H9 (cell line): ENCODE measurements at regions not wholly inside any gene's neighbourhood (a gene's known extent, or its start where the extent isn't known, plus 50 kb on each side); places are given as distances from the start of the nearest gene placed in this dataset.

Experiments
- DNase-seq: peaks from one replicate; pipeline ENCODE4 v3.0.0-alpha.2; 2017
- H2AFZ ChIP-seq: one replicate; pipeline ENCODE4 v1.6.1; 2013; ENCODE audit warnings: mild to moderate bottlenecking, low read length, control low read depth, moderate library complexity
- H2AK5ac ChIP-seq: 2 replicates; pipeline ENCODE4 v1.6.1; 2013; ENCODE audit warnings: low read length, control low read depth, mixed read lengths; ENCODE audit not compliant: insufficient read length
- H2BK120ac ChIP-seq: one replicate; pipeline ENCODE4 v1.6.1; 2013; ENCODE audit warnings: low read depth, mild to moderate bottlenecking, low read length, control low read depth, inconsistent platforms; ENCODE audit not compliant: poor library complexity, severe bottlenecking
- H2BK12ac ChIP-seq: 2 replicates; pipeline ENCODE4 v1.6.1; 2013; ENCODE audit warnings: low read length, control low read depth, mixed read lengths, low read depth; ENCODE audit not compliant: insufficient read length
- H2BK15ac ChIP-seq: 2 replicates; pipeline ENCODE4 v1.6.1; 2013; ENCODE audit warnings: low read depth, low read length, control low read depth
- H2BK20ac ChIP-seq: one replicate; pipeline ENCODE4 v1.6.1; 2013; ENCODE audit warnings: low read depth, mild to moderate bottlenecking, low read length, control low read depth, inconsistent platforms; ENCODE audit not compliant: poor library complexity, severe bottlenecking
- H2BK5ac ChIP-seq: 2 replicates; pipeline ENCODE4 v1.6.1; 2013; ENCODE audit warnings: low read length, control low read depth, mixed read lengths; ENCODE audit not compliant: insufficient read length
- H3K14ac ChIP-seq: 2 replicates; pipeline ENCODE4 v1.6.1; 2013; ENCODE audit warnings: low read length, control low read depth; ENCODE audit not compliant: insufficient read depth
- H3K18ac ChIP-seq: 2 replicates; pipeline ENCODE4 v1.6.1; 2013; ENCODE audit warnings: low read depth, mild to moderate bottlenecking, mixed read lengths, low read length, control low read depth; ENCODE audit not compliant: insufficient read length
- H3K23ac ChIP-seq: 2 replicates; pipeline ENCODE4 v1.6.1; 2013; ENCODE audit warnings: low read length, control low read depth, mixed read lengths, low read depth; ENCODE audit not compliant: insufficient read length
- H3K23me2 ChIP-seq: 2 replicates; pipeline ENCODE4 v1.6.1; 2013; ENCODE audit warnings: low read depth, mild to moderate bottlenecking, mixed read lengths, low read length, control low read depth; ENCODE audit not compliant: insufficient read length, poor library complexity, severe bottlenecking
- H3K27ac ChIP-seq: 2 replicates; pipeline ENCODE4 v1.5.1; 2013; ENCODE audit warnings: low read length, control low read depth, mixed read lengths, low read depth; ENCODE audit not compliant: insufficient read length
- H3K27me3 ChIP-seq: 2 replicates; pipeline ENCODE4 v1.6.1; 2013; ENCODE audit warnings: low read length, control low read depth, inconsistent platforms; ENCODE audit not compliant: insufficient read depth
- H3K4ac ChIP-seq: 2 replicates; pipeline ENCODE4 v1.6.1; 2013; ENCODE audit warnings: low read depth, mild to moderate bottlenecking, control low read depth, inconsistent platforms, low read length, moderate library complexity
- H3K4me1 ChIP-seq: 2 replicates; pipeline ENCODE4 v1.6.1; 2013; ENCODE audit warnings: low read length, control low read depth, inconsistent platforms; ENCODE audit not compliant: insufficient read depth
- H3K4me2 ChIP-seq: 2 replicates; pipeline ENCODE4 v1.6.1; 2013; ENCODE audit warnings: low read length, control low read depth, mixed read lengths; ENCODE audit not compliant: insufficient read length, insufficient read depth
- H3K56ac ChIP-seq: 2 replicates; pipeline ENCODE4 v1.6.1; 2013; ENCODE audit warnings: low read depth, mild to moderate bottlenecking, mixed read lengths, low read length, control low read depth; ENCODE audit not compliant: insufficient read length
- H3K79me1 ChIP-seq: 2 replicates; pipeline ENCODE4 v1.6.1; 2013; ENCODE audit warnings: low read depth, mild to moderate bottlenecking, moderate library complexity, low read length, control low read depth, inconsistent platforms; ENCODE audit not compliant: insufficient read depth, poor library complexity, severe bottlenecking
- H3K79me2 ChIP-seq: 2 replicates; pipeline ENCODE4 v1.6.1; 2013; ENCODE audit warnings: low read length, control low read depth, inconsistent platforms; ENCODE audit not compliant: insufficient read depth
- H3K9ac ChIP-seq: 2 replicates; pipeline ENCODE4 v1.6.1; 2013; ENCODE audit warnings: low read length, control low read depth, mixed read lengths; ENCODE audit not compliant: insufficient read length; ENCODE audit errors: extremely low read depth
- H3K9me3 ChIP-seq: one replicate; pipeline ENCODE4 v1.6.1; 2013; ENCODE audit warnings: low read depth, low read length, inconsistent platforms; ENCODE audit not compliant: control insufficient read depth
- H3T11ph ChIP-seq: one replicate; pipeline ENCODE4 v1.6.1; 2013; ENCODE audit warnings: mild to moderate bottlenecking, low read length, control low read depth, inconsistent platforms
- H4K20me1 ChIP-seq: one replicate; pipeline ENCODE4 v1.6.1; 2013; ENCODE audit not compliant: control insufficient read depth, insufficient read length, insufficient read depth
- H4K5ac ChIP-seq: 2 replicates; pipeline ENCODE4 v1.6.1; 2013; ENCODE audit warnings: low read depth, mild to moderate bottlenecking, mixed read lengths, low read length, control low read depth; ENCODE audit not compliant: insufficient read length
- H4K8ac ChIP-seq: replicated peaks from 2 replicates; pipeline ENCODE4 v1.6.1; 2013; ENCODE audit warnings: low read length, control low read depth, mixed read lengths, low read depth; ENCODE audit not compliant: insufficient read length
- H4K91ac ChIP-seq: 2 replicates; pipeline ENCODE4 v1.6.1; 2013; ENCODE audit warnings: low read depth, mild to moderate bottlenecking, moderate library complexity, mixed read lengths, low read length, control low read depth; ENCODE audit not compliant: insufficient read length
- H3K27ac Mint-ChIP-seq, 3 experiments: 2 replicates in 2 of 3; 3 replicates in 1 of 3; pipeline ENCODE4 v1.8.0; 2020 to 2021; ENCODE audit warnings: mixed read lengths in 3 of 3, mild to moderate bottlenecking in 1 of 3, moderate library complexity in 1 of 3
- H3K27me3 Mint-ChIP-seq: 2 replicates; pipeline ENCODE4 v1.8.0; 2021; ENCODE audit warnings: low read depth, mild to moderate bottlenecking, moderate library complexity, mixed read lengths
- H3K36me3 Mint-ChIP-seq, 3 experiments: 2 replicates in 2 of 3; 3 replicates in 1 of 3; pipeline ENCODE4 v1.8.0; 2020 to 2021; ENCODE audit warnings: low read depth in 3 of 3, mixed read lengths in 3 of 3; ENCODE audit not compliant: insufficient read depth in 1 of 3
- H3K4me1 Mint-ChIP-seq, 2 experiments: 2 replicates each; pipeline ENCODE4 v1.8.0; 2020; ENCODE audit warnings: mixed read lengths in 2 of 2
- H3K4me3 Mint-ChIP-seq, 2 experiments: 2 replicates in 1 of 2; 3 replicates in 1 of 2; pipeline ENCODE4 v1.8.0; 2020 to 2021; ENCODE audit warnings: mild to moderate bottlenecking in 2 of 2, mixed read lengths in 2 of 2, moderate library complexity in 1 of 2
- H3K9me3 Mint-ChIP-seq, 2 experiments: 2 replicates in 1 of 2; 3 replicates in 1 of 2; pipeline ENCODE4 v1.8.0; 2020; ENCODE audit warnings: mild to moderate bottlenecking in 2 of 2, mixed read lengths in 2 of 2, moderate library complexity in 1 of 2
- WGBS: extraction: QIAGEN DNeasy Blood & Tissue Kit; methylation state at CpG from one replicate; pipeline ENCODE4 v1.1.7; 2013; ENCODE audit warnings: missing lambda C conversion rate, low lambda C conversion rate, mixed read lengths; ENCODE audit not compliant: insufficient read length; ENCODE audit errors: extremely low coverage; 5-methylcytosine and 5-hydroxymethylcytosine counted together
- TF ChIP-seq, protein P1 (sequence below): fragments of 200-600 bp; sonication (generic); conservative IDR thresholded peaks from 3 replicates; pipeline ENCODE4 v1.8.0; 2021; ENCODE audit warnings: antibody characterized with exemption, mild to moderate bottlenecking

DNA sequence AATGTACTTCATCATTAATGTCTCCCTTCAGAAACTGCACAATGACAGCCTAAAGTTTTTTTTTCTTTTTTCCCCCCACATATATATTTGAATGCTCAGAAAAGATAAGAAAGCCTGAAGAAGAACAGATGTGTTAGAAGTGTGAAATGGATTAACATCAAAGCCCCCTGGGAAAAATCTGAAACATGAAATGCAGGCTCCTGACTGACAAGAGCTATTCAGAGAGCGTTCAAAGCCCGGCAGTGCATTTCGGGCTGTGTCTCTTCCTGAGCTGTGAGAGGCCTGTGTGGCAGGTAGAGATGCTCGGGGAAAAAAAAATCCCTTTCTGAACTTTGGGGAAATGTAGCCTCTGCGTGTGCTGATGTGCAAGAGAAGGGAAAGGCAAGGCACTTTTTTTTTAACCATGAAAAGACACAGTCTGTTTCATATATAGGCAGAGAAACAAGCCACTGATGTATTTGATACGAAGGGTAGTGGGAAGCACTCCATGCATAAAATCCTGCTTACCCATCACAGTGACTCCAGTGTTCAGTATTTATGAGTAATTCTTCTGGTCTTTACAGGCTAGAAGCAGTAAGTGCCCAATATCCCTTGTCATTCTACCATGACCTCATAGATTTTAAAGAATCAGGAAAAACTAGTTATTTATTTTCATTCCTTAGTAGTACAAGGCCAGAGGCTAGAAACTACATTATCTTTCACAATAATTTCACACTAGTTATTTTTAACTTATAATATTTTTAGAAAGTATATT is 1574.2 kb upstream of the PIK3C3 start:
- no peak for DNase-seq

More for the DNA sequence above, 1574.2 kb upstream of the PIK3C3 start:
- H4K20me1 ChIP-seq, result no peaks in the 10 kb centered on the region
- H3K9me3 ChIP-seq, result no peaks in the 10 kb centered on the region
- H3K18ac ChIP-seq, result no peak overlapping the region
- no peak overlapping the region for H4K8ac ChIP-seq
- no peaks in the 10 kb centered on the region for H3K4me1 ChIP-seq
- WGBS, result no CpG with 5 or more reads among the region's 6 CpGs
- TF ChIP-seq, protein P1, sequence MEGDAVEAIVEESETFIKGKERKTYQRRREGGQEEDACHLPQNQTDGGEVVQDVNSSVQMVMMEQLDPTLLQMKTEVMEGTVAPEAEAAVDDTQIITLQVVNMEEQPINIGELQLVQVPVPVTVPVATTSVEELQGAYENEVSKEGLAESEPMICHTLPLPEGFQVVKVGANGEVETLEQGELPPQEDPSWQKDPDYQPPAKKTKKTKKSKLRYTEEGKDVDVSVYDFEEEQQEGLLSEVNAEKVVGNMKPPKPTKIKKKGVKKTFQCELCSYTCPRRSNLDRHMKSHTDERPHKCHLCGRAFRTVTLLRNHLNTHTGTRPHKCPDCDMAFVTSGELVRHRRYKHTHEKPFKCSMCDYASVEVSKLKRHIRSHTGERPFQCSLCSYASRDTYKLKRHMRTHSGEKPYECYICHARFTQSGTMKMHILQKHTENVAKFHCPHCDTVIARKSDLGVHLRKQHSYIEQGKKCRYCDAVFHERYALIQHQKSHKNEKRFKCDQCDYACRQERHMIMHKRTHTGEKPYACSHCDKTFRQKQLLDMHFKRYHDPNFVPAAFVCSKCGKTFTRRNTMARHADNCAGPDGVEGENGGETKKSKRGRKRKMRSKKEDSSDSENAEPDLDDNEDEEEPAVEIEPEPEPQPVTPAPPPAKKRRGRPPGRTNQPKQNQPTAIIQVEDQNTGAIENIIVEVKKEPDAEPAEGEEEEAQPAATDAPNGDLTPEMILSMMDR, result no peak
- H2BK5ac ChIP-seq, result no peak overlapping the region
- no peak overlapping the region for H2AFZ ChIP-seq
- Mint-ChIP-seq H3K27me3 (no peaks in the 10 kb centered on the region), H3K9me3 (no peaks in the 10 kb centered on the region), H3K4me1 (no peaks in the 10 kb centered on the region), H3K36me3 (no peaks in the 10 kb centered on the region), H3K27ac (no peak overlapping the region), H3K4me3 (no peak overlapping the region)
- H3K4me2 ChIP-seq, result no peak overlapping the region
- H4K5ac ChIP-seq, result no peak overlapping the region
- no peaks in the 10 kb centered on the region for H3K23me2 ChIP-seq
- no peak overlapping the region for H3K9ac ChIP-seq
- no peak overlapping the region for H3K56ac ChIP-seq
- H3T11ph ChIP-seq, result no peak overlapping the region
- no peak overlapping the region; the same call in 1 of the 2 replicates for H2BK15ac ChIP-seq
- no peak overlapping the region for H2AK5ac ChIP-seq
- no peak overlapping the region for H2BK20ac ChIP-seq
- no peak overlapping the region for H2BK120ac ChIP-seq
- no peak overlapping the region for H3K14ac ChIP-seq
- H3K27me3 ChIP-seq, result no peaks in the 10 kb centered on the region
- no peak overlapping the region for H3K4ac ChIP-seq
- H3K79me2 ChIP-seq, result no peaks in the 10 kb centered on the region
- no peak overlapping the region for H3K23ac ChIP-seq
- H2BK12ac ChIP-seq, result no peak overlapping the region
- no peak overlapping the region for H3K27ac ChIP-seq
- H3K79me1 ChIP-seq, result no peaks in the 10 kb centered on the region
- no peak overlapping the region for H4K91ac ChIP-seq
